ENCODE measurements at regions not wholly inside any gene's neighbourhood (a gene's known extent, or its start where the extent isn't known, plus 50 kb on each side); places are given as distances from the start of the nearest gene placed in this dataset.

GRCh38 chr9:29332789-29333188 is 1759.5 kb upstream of the C9orf72 start:
- DNase-seq, result no peak
- 90% methylated on average over 2 of the region's 2 CpGs for WGBS, 2 donors
- no peak for TF ChIP-seq POLR2A (IDR thresholded peaks at IDR 0.05)
- TF ChIP-seq, protein P1, sequence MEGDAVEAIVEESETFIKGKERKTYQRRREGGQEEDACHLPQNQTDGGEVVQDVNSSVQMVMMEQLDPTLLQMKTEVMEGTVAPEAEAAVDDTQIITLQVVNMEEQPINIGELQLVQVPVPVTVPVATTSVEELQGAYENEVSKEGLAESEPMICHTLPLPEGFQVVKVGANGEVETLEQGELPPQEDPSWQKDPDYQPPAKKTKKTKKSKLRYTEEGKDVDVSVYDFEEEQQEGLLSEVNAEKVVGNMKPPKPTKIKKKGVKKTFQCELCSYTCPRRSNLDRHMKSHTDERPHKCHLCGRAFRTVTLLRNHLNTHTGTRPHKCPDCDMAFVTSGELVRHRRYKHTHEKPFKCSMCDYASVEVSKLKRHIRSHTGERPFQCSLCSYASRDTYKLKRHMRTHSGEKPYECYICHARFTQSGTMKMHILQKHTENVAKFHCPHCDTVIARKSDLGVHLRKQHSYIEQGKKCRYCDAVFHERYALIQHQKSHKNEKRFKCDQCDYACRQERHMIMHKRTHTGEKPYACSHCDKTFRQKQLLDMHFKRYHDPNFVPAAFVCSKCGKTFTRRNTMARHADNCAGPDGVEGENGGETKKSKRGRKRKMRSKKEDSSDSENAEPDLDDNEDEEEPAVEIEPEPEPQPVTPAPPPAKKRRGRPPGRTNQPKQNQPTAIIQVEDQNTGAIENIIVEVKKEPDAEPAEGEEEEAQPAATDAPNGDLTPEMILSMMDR (IDR thresholded peaks at IDR 0.05), result no peak

GRCh38 chr9:29336281-29336680 is 1763.0 kb upstream of the C9orf72 start:
- H3K27me3 ChIP-seq, result no peaks in the 10 kb centered on the region
- no peak for TF ChIP-seq POLR2A (IDR thresholded peaks at IDR 0.05)
- TF ChIP-seq, protein P1 (IDR thresholded peaks at IDR 0.05), result no peak
- intact Hi-C loops (cut with DNase I), result no loop called here
- H3K4me1 ChIP-seq, result no peaks in the 10 kb centered on the region
- H3K9me3 ChIP-seq, result no peaks in the 10 kb centered on the region
- no peak overlapping the region for H3K27ac ChIP-seq
- no peak overlapping the region for H3K4me3 ChIP-seq (replicated peaks in 1 of 3)
- H3K36me3 ChIP-seq, result no peaks in the 10 kb centered on the region
- 89 to 93% methylated on average over 3 of the region's 3 CpGs for whole genome bisulfite sequencing, 2 donors
- DNase-seq, result no peak

More at GRCh38 chr9:29332789-29333188, 1759.5 kb upstream of the C9orf72 start:
- no peak overlapping the region for H3K27ac ChIP-seq
- no peaks in the 10 kb centered on the region for H3K27me3 ChIP-seq
- H3K4me3 ChIP-seq (replicated peaks in 1 of 3), result no peak overlapping the region
- no peaks in the 10 kb centered on the region for H3K9me3 ChIP-seq
- H3K4me1 ChIP-seq, result no peaks in the 10 kb centered on the region
- intact Hi-C loops (cut with DNase I), result no loop called here
- H3K36me3 ChIP-seq, result no peaks in the 10 kb centered on the region

- no peak overlapping the region for H3K27ac ChIP-seq
- H3K4me3 ChIP-seq (replicated peaks in 1 of 3), result no peak overlapping the region
- no peaks in the 10 kb centered on the region for H3K36me3 ChIP-seq
- WGBS, 2 donors, result 73 to 81% methylated on average over 2 of the region's 2 CpGs
- no peak for DNase-seq
- H3K9me3 ChIP-seq, result no peaks in the 10 kb centered on the region
- TF ChIP-seq, protein P1 (IDR thresholded peaks at IDR 0.05), result no peak
- TF ChIP-seq POLR2A (IDR thresholded peaks at IDR 0.05), result no peak
- no peaks in the 10 kb centered on the region for H3K4me1 ChIP-seq
- H3K27me3 ChIP-seq, result no peaks in the 10 kb centered on the region
- intact Hi-C loops (cut with DNase I), result no loop called here
These were observed 1766.1 kb upstream of the C9orf72 start for GRCh38 chr9:29339387-29339786.

GRCh38 chr9:29348999-29349398 is 1775.7 kb upstream of the C9orf72 start:
- intact Hi-C loops (cut with DNase I), result no loop called here
- H3K4me1 ChIP-seq, result no peaks in the 10 kb centered on the region
- TF ChIP-seq POLR2A (IDR thresholded peaks at IDR 0.05), result no peak
- TF ChIP-seq, protein P1 (IDR thresholded peaks at IDR 0.05), result no peak
- no peaks in the 10 kb centered on the region for H3K36me3 ChIP-seq
- no peaks in the 10 kb centered on the region for H3K9me3 ChIP-seq
- 82 to 91% methylated on average over 1 of the region's 1 CpG for WGBS, 2 donors
- no peak overlapping the region for H3K27ac ChIP-seq
- no peak overlapping the region for H3K4me3 ChIP-seq (replicated peaks in 1 of 3)
- DNase-seq, result no peak
- H3K27me3 ChIP-seq, result no peaks in the 10 kb centered on the region

DNA sequence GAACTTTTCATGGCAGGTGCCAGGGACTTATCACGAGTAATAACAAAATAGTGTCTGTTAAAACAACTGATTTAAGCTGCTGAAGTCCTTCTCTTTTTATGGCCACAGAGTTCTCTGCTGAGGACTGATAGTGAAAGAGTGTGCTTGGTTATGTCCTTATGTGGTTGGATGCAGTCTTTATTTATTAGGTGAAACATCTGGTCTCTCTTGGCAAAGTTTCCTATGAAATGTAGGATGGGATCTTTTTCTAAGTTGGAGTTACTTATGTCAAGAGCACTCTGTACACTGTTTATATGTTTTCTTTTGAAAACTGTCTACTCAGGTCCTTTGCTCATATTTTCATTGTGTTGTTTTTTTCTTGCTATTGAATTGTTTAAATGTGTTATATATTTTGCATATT is 1816.1 kb upstream of the C9orf72 start:
- WGBS, 2 donors, result 81% methylated on average over 1 of the region's 1 CpG
- no peak overlapping the region for H3K27ac ChIP-seq
- no peaks in the 10 kb centered on the region for H3K9me3 ChIP-seq
- no peaks in the 10 kb centered on the region for H3K4me1 ChIP-seq
- TF ChIP-seq POLR2A (IDR thresholded peaks at IDR 0.05), result no peak
- TF ChIP-seq, protein P1 (IDR thresholded peaks at IDR 0.05), result no peak
- H3K36me3 ChIP-seq, result no peaks in the 10 kb centered on the region
- H3K27me3 ChIP-seq, result no peaks in the 10 kb centered on the region
- intact Hi-C loops (cut with DNase I), result no loop called here
- H3K4me3 ChIP-seq (replicated peaks in 1 of 3), result no peak overlapping the region
- no peak for DNase-seq

Measured in thyroid gland (tissue), 4 donors.